ENCODE measurements at regions not wholly inside any gene's neighbourhood (a gene's known extent, or its start where the extent isn't known, plus 50 kb on each side); places are given as distances from the start of the nearest gene placed in this dataset.

GRCh38 chr9:28207657-28208056, 634.4 kb upstream of the C9orf72 start:
- DNase-seq (ENCODE audit: low spot score): no peak

- no peak for DNase-seq (ENCODE audit: low spot score)
Measured at GRCh38 chr9:28209130-28209529, 635.8 kb upstream of the C9orf72 start.

- peak; percentile 11 for DNase-seq (ENCODE audit: low spot score)
Measured at GRCh38 chr9:28212979-28213378, 639.7 kb upstream of the C9orf72 start.

GRCh38 chr9:28215536-28216299, 642.4 kb upstream of the C9orf72 start:
- no peak for DNase-seq (ENCODE audit: low spot score)

DNA sequence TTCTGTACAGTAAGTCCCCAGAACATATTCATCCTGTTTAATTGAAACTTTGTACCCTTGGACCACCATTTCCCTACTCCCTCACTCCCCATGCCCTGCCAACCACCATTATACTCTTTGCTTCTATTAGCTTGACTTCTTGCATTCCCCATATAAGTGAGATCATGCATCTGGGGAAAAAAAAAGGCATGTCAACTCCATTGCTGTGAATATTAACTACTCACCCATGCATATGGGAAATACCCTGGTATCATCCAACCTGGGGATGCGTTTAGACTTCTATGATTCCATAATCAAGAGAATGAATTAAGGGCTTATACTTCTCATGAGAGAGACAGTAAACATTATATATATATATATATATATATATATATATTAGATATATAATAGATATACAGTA, 659.4 kb upstream of the C9orf72 start:
- no peak for DNase-seq (ENCODE audit: low spot score)

- DNase-seq (ENCODE audit: low spot score): no peak
Measured at GRCh38 chr9:28234133-28234893, 661.0 kb upstream of the C9orf72 start.

DNA sequence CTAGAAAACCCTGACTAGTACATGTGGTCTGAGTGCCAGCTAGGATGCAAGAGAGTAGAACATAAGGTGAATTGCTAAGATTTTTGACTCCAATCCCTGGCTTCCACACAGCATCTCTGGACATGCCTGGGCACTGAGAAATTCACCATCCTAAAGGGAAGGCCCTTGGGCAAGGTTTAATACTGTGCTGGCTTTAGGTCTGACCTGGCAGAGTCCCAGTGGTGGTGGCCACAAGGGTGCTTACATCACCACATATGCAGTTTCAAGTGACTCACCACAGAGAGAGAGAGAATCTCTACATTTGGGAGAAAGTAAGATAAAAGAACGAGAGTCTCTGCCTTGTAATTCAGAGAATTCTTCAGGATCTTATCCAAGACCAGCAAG, 661.6 kb upstream of the C9orf72 start:
- DNase-seq (ENCODE audit: low spot score): no peak

DNA sequence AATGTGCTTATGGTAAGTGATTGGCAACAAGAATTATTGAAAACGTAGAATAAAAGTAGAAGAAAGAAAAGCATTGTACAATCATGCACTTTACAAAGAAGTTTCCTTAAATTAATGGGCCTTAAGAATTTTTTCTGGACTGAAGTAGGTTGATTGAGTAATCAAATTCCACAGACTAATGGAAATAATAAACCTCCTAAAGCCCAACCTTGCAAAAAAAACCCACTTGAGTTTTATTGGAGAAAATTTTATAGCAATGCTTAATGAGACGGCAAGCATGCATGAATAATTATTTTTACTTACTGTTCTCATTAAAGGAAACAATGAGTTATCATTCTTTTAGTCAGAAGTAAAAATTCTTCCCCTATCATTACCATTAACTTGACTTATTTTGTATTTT, 676.1 kb upstream of the C9orf72 start:
- no peak for DNase-seq (ENCODE audit: low spot score)

DNA sequence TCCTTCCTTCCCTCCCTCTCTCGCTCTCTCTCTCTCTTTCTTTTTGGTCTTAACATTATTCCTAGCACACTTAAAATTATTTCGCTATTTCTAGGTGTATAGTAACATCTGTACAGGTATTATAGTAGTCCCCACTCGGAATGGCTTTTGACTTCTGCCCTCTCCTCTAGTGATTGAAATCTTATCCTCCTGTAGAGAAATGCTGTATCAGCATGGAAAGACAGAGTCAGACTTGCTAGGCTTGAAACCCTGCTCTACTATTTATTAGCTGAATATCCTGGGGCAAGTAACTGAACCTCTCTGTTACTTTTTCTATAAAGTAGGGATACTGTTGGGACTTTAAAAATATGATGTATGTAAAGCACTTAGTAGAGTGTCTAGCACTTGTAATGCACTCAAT, 681.9 kb upstream of the C9orf72 start:
- DNase-seq (ENCODE audit: low spot score): no peak

GRCh38 chr9:28260330-28260729, 687.0 kb upstream of the C9orf72 start:
- DNase-seq (ENCODE audit: low spot score): no peak

DNA sequence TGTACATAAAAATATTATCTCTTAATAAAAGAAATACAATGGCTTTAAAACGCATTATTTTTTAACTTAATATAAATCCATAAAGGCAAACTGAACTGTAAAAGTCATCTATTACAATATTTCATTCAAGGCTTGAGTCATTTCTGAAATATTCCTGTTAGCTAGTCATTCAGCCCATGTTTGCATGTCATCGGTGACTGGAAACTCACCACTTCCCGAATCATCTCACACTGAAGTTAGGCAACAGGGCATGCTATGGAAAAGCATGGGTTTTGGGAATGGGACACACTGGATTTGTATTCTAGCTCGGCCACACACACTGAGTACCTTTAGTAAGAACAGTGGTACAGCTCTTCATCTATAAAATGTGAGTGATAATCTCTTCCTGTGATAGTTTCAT, 691.1 kb upstream of the C9orf72 start:
- no peak for DNase-seq (ENCODE audit: low spot score)

- no peak for DNase-seq (ENCODE audit: low spot score)
Measured at GRCh38 chr9:28267351-28267750, 694.1 kb upstream of the C9orf72 start.

DNA sequence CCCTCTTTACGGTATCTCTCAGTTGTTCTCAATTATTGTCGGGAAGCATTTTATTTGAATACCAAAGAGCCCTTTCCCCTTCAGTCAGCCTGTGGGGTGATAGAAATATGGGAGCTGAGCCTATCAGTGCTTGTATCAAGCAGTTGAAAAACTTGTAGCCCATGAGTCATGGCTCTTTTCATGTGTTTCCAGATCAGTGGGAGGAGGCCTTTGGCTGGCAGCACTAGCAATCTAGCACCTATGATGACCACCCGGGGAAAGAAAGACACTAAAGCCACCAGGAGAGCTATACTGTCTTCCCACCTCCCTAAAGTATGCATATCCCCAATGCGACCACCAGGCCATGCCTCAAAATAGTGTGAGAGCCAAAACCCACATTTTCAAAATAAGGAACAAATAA, 696.9 kb upstream of the C9orf72 start:
- DNase-seq (ENCODE audit: low spot score): no peak

GRCh38 chr9:28272127-28272526, 698.8 kb upstream of the C9orf72 start:
- DNase-seq (ENCODE audit: low spot score): no peak

DNA sequence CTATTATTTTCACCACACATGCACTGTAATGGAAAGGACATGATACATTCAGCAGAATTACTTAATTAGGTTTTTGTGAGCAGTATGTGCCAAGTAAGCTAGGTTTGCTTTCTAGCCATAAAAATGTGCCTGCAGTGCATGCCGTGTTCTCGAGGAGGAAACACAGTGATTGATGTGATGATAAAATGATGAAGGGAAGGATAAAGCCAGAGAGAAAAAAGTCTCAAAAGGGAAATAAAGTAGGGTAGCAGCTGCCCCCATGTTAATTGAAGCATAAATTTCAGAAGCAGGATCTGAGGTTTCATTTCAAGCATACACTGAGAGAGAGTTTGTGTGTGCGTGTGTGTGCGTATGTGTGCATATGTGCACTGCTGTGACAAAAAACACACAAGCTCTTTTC, 714.2 kb upstream of the C9orf72 start:
- no peak for DNase-seq (ENCODE audit: low spot score)

DNA sequence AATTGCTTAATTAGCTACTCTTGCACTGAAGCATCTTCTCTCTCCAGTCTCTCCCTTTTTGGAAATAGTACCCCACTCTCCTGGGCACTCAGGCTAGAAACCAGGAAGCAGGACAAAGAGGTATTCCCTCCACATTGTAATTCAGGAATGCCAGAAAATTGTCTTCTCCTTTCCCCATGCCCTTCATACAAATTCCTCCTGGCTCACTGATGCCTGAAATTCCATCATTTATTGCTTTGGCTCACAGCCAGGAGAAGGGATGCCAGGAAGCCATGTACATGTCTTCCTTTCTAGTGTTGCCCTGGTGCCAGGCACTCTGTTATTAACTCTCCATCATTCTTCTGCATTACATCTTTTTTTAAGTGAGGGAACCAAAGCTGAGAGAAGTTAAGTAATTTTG, 716.5 kb upstream of the C9orf72 start:
- no peak for DNase-seq (ENCODE audit: low spot score)

- no peak for DNase-seq (ENCODE audit: low spot score)
Measured at GRCh38 chr9:28293369-28294090, 720.2 kb upstream of the C9orf72 start.

GRCh38 chr9:28301281-28301680, 728.0 kb upstream of the C9orf72 start:
- DNase-seq (ENCODE audit: low spot score): no peak

GRCh38 chr9:28317745-28318144, 744.5 kb upstream of the C9orf72 start:
- DNase-seq (ENCODE audit: low spot score): no peak

- no peak for DNase-seq (ENCODE audit: low spot score)
Measured at GRCh38 chr9:28318515-28318914, 745.2 kb upstream of the C9orf72 start.

DNA sequence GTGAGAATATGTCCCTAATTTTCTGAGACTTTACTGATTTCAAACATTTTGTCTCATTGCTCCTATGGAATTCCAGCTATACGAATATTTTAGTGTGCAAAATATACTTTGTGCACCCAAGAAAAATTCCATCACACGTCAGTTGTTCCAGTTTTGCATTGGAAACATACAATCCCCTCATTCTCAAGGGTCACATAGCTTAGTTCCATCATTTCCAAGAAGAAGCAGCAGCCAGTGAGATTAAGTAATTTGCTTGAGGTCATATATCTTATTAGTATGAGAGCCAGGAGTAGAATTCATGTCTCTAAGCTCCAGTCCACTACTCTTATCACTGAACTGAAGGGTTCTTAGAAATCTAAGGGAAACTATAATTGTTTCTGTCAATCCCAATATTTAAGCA, 746.7 kb upstream of the C9orf72 start:
- no peak for DNase-seq (ENCODE audit: low spot score)

DNA sequence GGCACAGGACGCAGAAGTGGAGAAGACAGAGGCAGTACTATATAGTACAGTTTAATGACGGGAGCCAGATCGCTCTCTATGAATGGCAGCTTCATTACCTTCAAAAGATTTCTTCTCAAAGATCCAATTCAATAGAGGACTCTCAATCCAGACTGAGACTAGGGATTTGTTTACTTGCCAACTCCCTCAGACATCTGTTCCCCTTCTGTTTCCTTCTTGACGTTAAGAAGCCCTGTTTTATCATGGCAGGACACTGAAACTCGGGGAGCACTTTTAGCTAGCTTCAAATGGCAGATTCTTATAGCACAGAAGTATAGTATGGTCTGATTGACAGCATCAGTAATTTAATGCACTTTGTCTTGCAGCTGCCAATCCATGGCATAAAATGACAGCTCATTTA, 747.3 kb upstream of the C9orf72 start:
- DNase-seq (ENCODE audit: low spot score): no peak

- DNase-seq (ENCODE audit: low spot score): no peak
Measured at GRCh38 chr9:28329323-28329722, 756.0 kb upstream of the C9orf72 start.

Measured in AG08395 (cell line).